Ovary (tissue), 3 donors: ENCODE measurements at regions not wholly inside any gene's neighbourhood (a gene's known extent, or its start where the extent isn't known, plus 50 kb on each side); places are given as distances from the start of the nearest gene placed in this dataset.

Experiments
- EP300 ChIP-seq: sonication (generic); formaldehyde crosslinking; IDR thresholded peaks from one replicate; pipeline ENCODE4 v1.6.1; 2017; ENCODE audit warnings: antibody characterized with exemption
- TF ChIP-seq, protein P1 (sequence below), 3 donors: fragments of 450-650 bp in 2 of 3; fragments of 200-600 bp in 1 of 3; IDR thresholded peaks; one replicate each; pipeline versions ENCODE4 v1.5.1 to v1.8.0; 2016 to 2022; ENCODE audit warnings: antibody characterized with exemption in 3 of 3, mild to moderate bottlenecking in 1 of 3
- donor health status: DM: no; HTN: no; CAD: no.

DNA sequence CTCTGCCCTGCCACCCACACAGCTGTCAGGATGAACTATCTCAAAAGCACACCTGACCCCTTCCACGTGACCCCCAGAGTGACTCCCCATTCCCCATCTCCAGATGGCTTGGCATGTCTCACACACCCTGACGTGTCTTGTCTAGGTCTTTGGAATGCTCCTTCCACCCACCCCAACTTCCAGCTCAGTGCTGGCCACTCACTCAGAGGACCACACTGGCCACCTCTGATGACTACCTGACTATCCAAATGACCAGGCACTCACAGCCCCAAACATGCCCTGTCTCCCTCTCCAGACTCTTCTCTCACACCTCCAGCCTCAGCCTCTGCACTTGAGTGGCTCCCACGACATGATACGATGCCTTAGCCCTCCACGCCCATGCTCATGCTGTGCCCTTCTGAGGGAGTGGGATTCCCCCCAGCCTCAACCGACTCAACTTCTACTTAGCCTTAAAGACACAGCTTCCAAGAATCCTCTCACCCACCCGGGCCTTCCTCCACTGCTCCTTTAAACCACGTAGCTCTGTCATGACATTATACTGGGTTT lies 259.4 kb downstream of the BUD13 start:
- no peak for TF ChIP-seq EP300
- TF ChIP-seq, protein P1, sequence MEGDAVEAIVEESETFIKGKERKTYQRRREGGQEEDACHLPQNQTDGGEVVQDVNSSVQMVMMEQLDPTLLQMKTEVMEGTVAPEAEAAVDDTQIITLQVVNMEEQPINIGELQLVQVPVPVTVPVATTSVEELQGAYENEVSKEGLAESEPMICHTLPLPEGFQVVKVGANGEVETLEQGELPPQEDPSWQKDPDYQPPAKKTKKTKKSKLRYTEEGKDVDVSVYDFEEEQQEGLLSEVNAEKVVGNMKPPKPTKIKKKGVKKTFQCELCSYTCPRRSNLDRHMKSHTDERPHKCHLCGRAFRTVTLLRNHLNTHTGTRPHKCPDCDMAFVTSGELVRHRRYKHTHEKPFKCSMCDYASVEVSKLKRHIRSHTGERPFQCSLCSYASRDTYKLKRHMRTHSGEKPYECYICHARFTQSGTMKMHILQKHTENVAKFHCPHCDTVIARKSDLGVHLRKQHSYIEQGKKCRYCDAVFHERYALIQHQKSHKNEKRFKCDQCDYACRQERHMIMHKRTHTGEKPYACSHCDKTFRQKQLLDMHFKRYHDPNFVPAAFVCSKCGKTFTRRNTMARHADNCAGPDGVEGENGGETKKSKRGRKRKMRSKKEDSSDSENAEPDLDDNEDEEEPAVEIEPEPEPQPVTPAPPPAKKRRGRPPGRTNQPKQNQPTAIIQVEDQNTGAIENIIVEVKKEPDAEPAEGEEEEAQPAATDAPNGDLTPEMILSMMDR (IDR thresholded peaks at IDR 0.05), result no peak
